Calu3 (cell line): ENCODE measurements at regions not wholly inside any gene's neighbourhood (a gene's known extent, or its start where the extent isn't known, plus 50 kb on each side); places are given as distances from the start of the nearest gene placed in this dataset.

Experiments used
- BruUV-seq: library from RNA; stranded (reverse); fragments of 400-500 nt; replicated peaks from 2 replicates; lab custom pipeline; 2021; lab: Mats Ljungman, UMichigan
- CTCF ChIA-PET: fragments of 300-600 bp; sonication (Branson Sonifier 250); formaldehyde crosslinking; loops from one replicate; lab custom pipeline; 2022; ENCODE audit warnings: antibody characterized with exemption; lab: Charles Lee
- DNase-seq: peaks from one replicate; pipeline ENCODE4 v3.0.0; 2022
- H3K27ac Mint-ChIP-seq: one replicate; pipeline ENCODE4 v1.8.0; 2022; ENCODE audit warnings: mixed read lengths; ENCODE audit not compliant: unreplicated experiment
- H3K27me3 Mint-ChIP-seq: one replicate; pipeline ENCODE4 v1.8.0; 2022; ENCODE audit warnings: mixed read lengths; ENCODE audit not compliant: unreplicated experiment
- H3K36me3 Mint-ChIP-seq: one replicate; pipeline ENCODE4 v1.8.0; 2022; ENCODE audit warnings: mild to moderate bottlenecking, moderate library complexity, mixed read lengths; ENCODE audit not compliant: insufficient read depth, unreplicated experiment
- H3K4me1 Mint-ChIP-seq: one replicate; pipeline ENCODE4 v1.8.0; 2022; ENCODE audit warnings: mild to moderate bottlenecking, low read depth, mixed read lengths; ENCODE audit not compliant: unreplicated experiment
- H3K4me3 Mint-ChIP-seq: one replicate; pipeline ENCODE4 v1.8.0; 2022; ENCODE audit warnings: mild to moderate bottlenecking, low read depth, moderate library complexity, mixed read lengths; ENCODE audit not compliant: unreplicated experiment
- H3K9me3 Mint-ChIP-seq: one replicate; pipeline ENCODE4 v1.8.0; 2022; ENCODE audit warnings: low read depth, mixed read lengths; ENCODE audit not compliant: unreplicated experiment
- intact Hi-C: fragments of 100-400 bp; cut with micrococcal nuclease; formaldehyde crosslinking; loops from one replicate; pipeline ENCODE4 v1.10.0; 2022; ENCODE audit not compliant: unreplicated experiment
- TF ChIP-seq, protein P1 (sequence below): fragments of 200-600 bp; IDR thresholded peaks from one replicate; pipeline ENCODE4 v1.8.0; 2022; ENCODE audit warnings: antibody characterized with exemption; ENCODE audit not compliant: unreplicated experiment

DNA sequence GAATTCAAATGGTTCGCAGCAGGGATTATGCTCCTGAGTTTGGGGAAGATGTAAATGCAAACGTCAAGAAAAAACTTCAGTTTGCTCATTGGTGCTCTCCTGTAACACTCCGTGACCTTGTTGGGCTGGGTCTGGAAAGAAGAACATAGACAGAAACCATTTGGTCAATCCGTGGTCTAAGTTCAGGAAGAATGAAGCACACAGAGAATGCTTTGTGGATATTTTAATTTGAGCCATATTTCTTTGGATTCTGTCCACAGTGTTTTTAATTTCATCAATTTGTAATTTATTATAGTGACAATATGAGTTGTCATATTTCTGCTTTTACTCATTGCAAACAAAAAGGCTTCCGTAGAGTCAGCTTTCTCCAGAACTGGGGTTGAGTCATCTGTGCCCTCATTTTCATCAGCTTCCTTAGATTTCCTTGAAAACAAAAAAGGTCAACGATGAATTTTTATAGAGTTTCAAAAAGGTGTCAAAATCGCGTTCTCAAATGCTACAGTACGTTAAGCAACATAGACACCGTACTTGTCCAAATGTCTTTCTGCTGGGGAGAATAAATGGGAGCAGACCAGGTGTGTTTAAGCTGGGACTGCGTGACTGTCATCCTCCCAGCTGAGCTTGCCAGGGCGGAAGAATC lies 606.4 kb downstream of the RNF144A start:
- Mint-ChIP-seq H3K27ac (no peak overlapping the region), H3K9me3 (peaks cover 5% of the 10 kb centered on the region), H3K4me3 (no peak overlapping the region), H3K27me3 (no peaks in the 10 kb centered on the region), H3K36me3 (no peaks in the 10 kb centered on the region), H3K4me1 (no peaks in the 10 kb centered on the region)
- intact Hi-C loops: no loop called here
- TF ChIP-seq, protein P1, sequence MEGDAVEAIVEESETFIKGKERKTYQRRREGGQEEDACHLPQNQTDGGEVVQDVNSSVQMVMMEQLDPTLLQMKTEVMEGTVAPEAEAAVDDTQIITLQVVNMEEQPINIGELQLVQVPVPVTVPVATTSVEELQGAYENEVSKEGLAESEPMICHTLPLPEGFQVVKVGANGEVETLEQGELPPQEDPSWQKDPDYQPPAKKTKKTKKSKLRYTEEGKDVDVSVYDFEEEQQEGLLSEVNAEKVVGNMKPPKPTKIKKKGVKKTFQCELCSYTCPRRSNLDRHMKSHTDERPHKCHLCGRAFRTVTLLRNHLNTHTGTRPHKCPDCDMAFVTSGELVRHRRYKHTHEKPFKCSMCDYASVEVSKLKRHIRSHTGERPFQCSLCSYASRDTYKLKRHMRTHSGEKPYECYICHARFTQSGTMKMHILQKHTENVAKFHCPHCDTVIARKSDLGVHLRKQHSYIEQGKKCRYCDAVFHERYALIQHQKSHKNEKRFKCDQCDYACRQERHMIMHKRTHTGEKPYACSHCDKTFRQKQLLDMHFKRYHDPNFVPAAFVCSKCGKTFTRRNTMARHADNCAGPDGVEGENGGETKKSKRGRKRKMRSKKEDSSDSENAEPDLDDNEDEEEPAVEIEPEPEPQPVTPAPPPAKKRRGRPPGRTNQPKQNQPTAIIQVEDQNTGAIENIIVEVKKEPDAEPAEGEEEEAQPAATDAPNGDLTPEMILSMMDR: no peak
- BruUV-seq: no TSS peak
- CTCF ChIA-PET: interaction anchor here (0.6 kb wide), 1 partner anchor 391 kb away, joined by 4 read pairs; no protein-coding TSS in a partner anchor
- no peak for DNase-seq

DNA sequence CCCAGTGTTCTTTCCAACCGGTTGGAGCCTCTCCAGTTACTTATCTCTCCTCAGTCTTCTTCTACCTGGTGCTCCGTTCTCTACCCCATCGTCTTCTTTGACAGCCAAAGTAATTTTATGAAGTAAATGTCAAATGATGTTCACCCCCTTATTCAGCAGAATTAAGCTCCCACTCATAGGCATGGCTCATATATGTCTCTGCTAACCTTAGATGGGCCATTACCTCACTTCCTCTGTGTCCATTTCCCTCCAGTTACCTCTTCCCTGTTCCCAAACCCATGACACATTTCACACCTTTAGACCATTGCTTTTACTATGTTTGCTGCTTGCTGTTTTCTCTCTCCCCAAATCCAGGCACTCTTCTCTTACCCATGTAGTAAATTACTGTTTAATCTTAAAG lies 607.0 kb downstream of the RNF144A start:
- no peak for DNase-seq
- no peaks in the 10 kb centered on the region for H3K4me1 Mint-ChIP-seq
- H3K36me3 Mint-ChIP-seq: no peaks in the 10 kb centered on the region
- TF ChIP-seq, protein P1: no peak
- no peak overlapping the region for H3K4me3 Mint-ChIP-seq
- CTCF ChIA-PET: no interaction called here
- peaks cover 5% of the 10 kb centered on the region for H3K9me3 Mint-ChIP-seq
- H3K27ac Mint-ChIP-seq: no peak overlapping the region
- no peaks in the 10 kb centered on the region for H3K27me3 Mint-ChIP-seq
- intact Hi-C loops: no loop called here
- BruUV-seq: no TSS peak

DNA sequence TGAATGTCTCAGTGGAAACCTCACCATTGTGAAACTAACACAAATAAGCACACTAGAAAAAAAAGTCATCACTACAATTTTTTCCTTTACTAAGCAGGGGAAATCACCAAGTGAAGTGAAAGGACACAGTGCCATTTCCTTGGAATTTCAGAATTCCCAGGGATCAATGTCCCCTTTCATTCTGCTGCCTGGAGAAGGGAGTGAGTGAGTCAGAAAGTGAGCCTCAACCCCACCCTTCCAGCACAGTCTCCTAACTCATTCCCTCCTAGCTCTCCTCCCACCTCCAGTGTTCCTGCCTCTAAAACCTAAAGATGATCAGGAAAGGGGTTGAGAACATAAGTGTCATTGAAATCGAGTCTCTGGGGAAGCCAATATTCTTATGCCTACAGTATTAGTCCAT lies 608.5 kb downstream of the RNF144A start:
- peaks cover 5% of the 10 kb centered on the region for H3K9me3 Mint-ChIP-seq
- DNase-seq: no peak
- H3K4me1 Mint-ChIP-seq: no peaks in the 10 kb centered on the region
- intact Hi-C loops: no loop called here
- no peaks in the 10 kb centered on the region for H3K36me3 Mint-ChIP-seq
- CTCF ChIA-PET: no interaction called here
- H3K4me3 Mint-ChIP-seq: no peak overlapping the region
- no peak overlapping the region for H3K27ac Mint-ChIP-seq
- no TSS peak for BruUV-seq
- TF ChIP-seq, protein P1: no peak
- H3K27me3 Mint-ChIP-seq: no peaks in the 10 kb centered on the region

DNA sequence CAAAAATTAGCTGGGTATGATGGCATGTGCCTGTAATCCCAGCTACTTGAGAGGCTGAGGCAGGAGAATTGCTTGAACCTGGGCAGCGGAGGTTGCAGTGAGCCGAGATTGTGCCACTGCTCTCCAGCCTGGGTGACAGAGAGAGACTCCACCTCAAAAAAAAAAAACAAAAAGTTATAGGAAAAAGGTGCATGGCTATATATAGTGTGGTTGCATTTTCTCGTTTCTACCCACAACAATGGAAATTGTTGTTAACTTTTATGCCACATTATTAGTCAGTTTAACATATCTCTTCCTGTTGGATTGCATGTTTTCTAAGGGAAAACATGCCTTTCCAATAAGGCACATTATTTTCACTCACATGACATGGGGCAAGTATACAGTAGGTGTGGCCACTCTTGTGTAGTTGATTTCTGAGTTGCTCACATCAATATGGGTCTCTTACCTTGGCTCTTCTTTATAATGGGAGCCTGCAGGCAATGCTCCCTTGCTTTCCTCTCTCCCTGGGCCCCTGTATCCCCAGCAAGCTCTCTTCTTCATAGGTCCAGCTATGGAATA lies 610.0 kb downstream of the RNF144A start:
- Mint-ChIP-seq H3K36me3 (no peaks in the 10 kb centered on the region), H3K4me3 (no peak overlapping the region), H3K9me3 (peaks cover 10% of the 10 kb centered on the region), H3K27ac (no peak overlapping the region), H3K27me3 (no peaks in the 10 kb centered on the region), H3K4me1 (no peaks in the 10 kb centered on the region)
- no TSS peak for BruUV-seq
- TF ChIP-seq, protein P1: no peak
- intact Hi-C loops: no loop called here
- CTCF ChIA-PET: no interaction called here
- no peak for DNase-seq
